ENCODE measurements at regions not wholly inside any gene's neighbourhood (a gene's known extent, or its start where the extent isn't known, plus 50 kb on each side); places are given as distances from the start of the nearest gene placed in this dataset.

DNA sequence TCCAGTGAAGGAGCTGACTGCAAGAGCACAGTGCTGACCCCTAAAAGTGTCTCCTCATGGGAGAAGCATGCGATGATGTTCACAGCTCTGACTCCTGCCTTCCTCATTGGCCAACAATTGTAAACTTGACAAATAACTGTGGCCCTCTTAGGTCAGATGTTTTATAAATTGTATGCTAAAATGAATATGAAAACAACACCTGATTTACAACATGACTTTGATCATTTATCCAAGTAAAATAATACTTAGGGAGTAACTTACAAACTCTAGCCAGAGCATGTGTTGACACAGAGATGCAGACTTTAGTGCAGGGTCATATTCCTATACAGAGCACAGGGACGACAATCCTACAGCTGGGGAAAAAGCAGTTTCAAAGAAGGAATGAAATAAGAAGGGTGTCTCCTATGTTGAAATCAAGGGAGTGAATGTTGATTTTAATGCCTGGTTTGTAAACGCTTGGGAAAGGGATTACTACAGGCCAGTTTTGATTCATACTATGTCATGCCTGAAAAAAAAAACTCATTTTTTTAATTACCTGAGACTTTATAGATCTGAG, 391.4 kb upstream of the AKR1E2 start:
- Histone ChIP-seq H3K4me3 (ENCODE audit: low read depth, low read length) (no peak overlapping the region), H3K4me1 (ENCODE audit: control insufficient read depth, insufficient read depth, low read length) (peaks cover 5% of the 10 kb centered on the region; the same call in 1 of the 2 replicates), H3K27ac (ENCODE audit: extremely low read depth, low read depth, low read length) (no peak overlapping the region), H3K36me3 (ENCODE audit: control insufficient read depth in 2 of 2, insufficient read depth in 1 of 2, low read length in 2 of 2) (no peaks in the 10 kb centered on the region), H3K9me3 (ENCODE audit: control insufficient read depth, insufficient read depth, low read depth, low read length) (no peaks in the 10 kb centered on the region)
- TF ChIP-seq ZNF266 (tag by site-specific recombination; IDR thresholded peaks at IDR 0.05; ENCODE audit: low read depth): no peak
- no peak for TF ChIP-seq ZNF48 (tag by site-specific recombination; IDR thresholded peaks at IDR 0.05)
- no peak for TF ChIP-seq ZNF529 (tag by site-specific recombination; IDR thresholded peaks at IDR 0.05; ENCODE audit: insufficient replicate concordance)
- TF ChIP-seq, protein P1, sequence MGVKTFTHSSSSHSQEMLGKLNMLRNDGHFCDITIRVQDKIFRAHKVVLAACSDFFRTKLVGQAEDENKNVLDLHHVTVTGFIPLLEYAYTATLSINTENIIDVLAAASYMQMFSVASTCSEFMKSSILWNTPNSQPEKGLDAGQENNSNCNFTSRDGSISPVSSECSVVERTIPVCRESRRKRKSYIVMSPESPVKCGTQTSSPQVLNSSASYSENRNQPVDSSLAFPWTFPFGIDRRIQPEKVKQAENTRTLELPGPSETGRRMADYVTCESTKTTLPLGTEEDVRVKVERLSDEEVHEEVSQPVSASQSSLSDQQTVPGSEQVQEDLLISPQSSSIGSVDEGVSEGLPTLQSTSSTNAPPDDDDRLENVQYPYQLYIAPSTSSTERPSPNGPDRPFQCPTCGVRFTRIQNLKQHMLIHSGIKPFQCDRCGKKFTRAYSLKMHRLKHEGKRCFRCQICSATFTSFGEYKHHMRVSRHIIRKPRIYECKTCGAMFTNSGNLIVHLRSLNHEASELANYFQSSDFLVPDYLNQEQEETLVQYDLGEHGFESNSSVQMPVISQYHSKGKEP (tag by site-specific recombination; IDR thresholded peaks at IDR 0.05): no peak
- no peak for TF ChIP-seq ZNF610 (tag by site-specific recombination; IDR thresholded peaks at IDR 0.05; ENCODE audit: borderline replicate concordance)
- no peak for TF ChIP-seq ZIC2 (tag by site-specific recombination; IDR thresholded peaks at IDR 0.05)
- no peak for TF ChIP-seq ZBTB8A (tag by site-specific recombination; IDR thresholded peaks at IDR 0.05)
- no peak for TF ChIP-seq HOXD13 (CRISPR knock-in tag; IDR thresholded peaks at IDR 0.05; ENCODE audit: borderline replicate concordance)
- TF ChIP-seq ZNF830 (tag by site-specific recombination; IDR thresholded peaks at IDR 0.05; ENCODE audit: low read depth): no peak
- no peak for TF ChIP-seq GLI4 (tag by site-specific recombination; IDR thresholded peaks at IDR 0.05)
- TF ChIP-seq ZSCAN4 (tag by site-specific recombination; IDR thresholded peaks at IDR 0.05): no peak
- no peak for TF ChIP-seq TSHZ1 (tag by site-specific recombination; IDR thresholded peaks at IDR 0.05; ENCODE audit: borderline replicate concordance)
- TF ChIP-seq ZNF391 (tag by site-specific recombination; IDR thresholded peaks at IDR 0.05; ENCODE audit: borderline replicate concordance, low read depth): no peak
- TF ChIP-seq ZNF155 (tag by site-specific recombination; IDR thresholded peaks at IDR 0.05): no peak
- CTCF ChIA-PET: no interaction called here
- POLR2A ChIA-PET: no interaction called here

GRCh38 chr10:4434105-4434504, 391.9 kb upstream of the AKR1E2 start:
- H3K4me3 ChIP-seq (ENCODE audit: low read depth, low read length): no peak overlapping the region
- peaks cover 5% of the 10 kb centered on the region; the same call in 1 of the 2 replicates for H3K4me1 ChIP-seq (ENCODE audit: control insufficient read depth, insufficient read depth, low read length)
- H3K9me3 ChIP-seq (ENCODE audit: control insufficient read depth, insufficient read depth, low read depth, low read length): no peaks in the 10 kb centered on the region
- no peak overlapping the region for H3K27ac ChIP-seq (ENCODE audit: extremely low read depth, low read depth, low read length)
- ChIA-PET CTCF (no interaction called here), POLR2A (no interaction called here)
- no peaks in the 10 kb centered on the region for H3K36me3 ChIP-seq (ENCODE audit: control insufficient read depth in 2 of 2, insufficient read depth in 1 of 2, low read length in 2 of 2)
- no peak for TF ChIP-seq ZNF777 (tag by site-specific recombination; IDR thresholded peaks at IDR 0.05; ENCODE audit: borderline replicate concordance)
- TF ChIP-seq, protein P2, sequence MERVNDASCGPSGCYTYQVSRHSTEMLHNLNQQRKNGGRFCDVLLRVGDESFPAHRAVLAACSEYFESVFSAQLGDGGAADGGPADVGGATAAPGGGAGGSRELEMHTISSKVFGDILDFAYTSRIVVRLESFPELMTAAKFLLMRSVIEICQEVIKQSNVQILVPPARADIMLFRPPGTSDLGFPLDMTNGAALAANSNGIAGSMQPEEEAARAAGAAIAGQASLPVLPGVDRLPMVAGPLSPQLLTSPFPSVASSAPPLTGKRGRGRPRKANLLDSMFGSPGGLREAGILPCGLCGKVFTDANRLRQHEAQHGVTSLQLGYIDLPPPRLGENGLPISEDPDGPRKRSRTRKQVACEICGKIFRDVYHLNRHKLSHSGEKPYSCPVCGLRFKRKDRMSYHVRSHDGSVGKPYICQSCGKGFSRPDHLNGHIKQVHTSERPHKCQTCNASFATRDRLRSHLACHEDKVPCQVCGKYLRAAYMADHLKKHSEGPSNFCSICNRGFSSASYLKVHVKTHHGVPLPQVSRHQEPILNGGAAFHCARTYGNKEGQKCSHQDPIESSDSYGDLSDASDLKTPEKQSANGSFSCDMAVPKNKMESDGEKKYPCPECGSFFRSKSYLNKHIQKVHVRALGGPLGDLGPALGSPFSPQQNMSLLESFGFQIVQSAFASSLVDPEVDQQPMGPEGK (tag by site-specific recombination; IDR thresholded peaks at IDR 0.05): no peak
- TF ChIP-seq, protein P3, sequence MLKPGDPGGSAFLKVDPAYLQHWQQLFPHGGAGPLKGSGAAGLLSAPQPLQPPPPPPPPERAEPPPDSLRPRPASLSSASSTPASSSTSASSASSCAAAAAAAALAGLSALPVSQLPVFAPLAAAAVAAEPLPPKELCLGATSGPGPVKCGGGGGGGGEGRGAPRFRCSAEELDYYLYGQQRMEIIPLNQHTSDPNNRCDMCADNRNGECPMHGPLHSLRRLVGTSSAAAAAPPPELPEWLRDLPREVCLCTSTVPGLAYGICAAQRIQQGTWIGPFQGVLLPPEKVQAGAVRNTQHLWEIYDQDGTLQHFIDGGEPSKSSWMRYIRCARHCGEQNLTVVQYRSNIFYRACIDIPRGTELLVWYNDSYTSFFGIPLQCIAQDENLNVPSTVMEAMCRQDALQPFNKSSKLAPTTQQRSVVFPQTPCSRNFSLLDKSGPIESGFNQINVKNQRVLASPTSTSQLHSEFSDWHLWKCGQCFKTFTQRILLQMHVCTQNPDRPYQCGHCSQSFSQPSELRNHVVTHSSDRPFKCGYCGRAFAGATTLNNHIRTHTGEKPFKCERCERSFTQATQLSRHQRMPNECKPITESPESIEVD (tag by site-specific recombination; IDR thresholded peaks at IDR 0.05): no peak
- TF ChIP-seq ZBTB49 (tag by site-specific recombination; IDR thresholded peaks at IDR 0.05; ENCODE audit: low read depth): no peak
- no peak for TF ChIP-seq ZBTB17 (tag by site-specific recombination; IDR thresholded peaks at IDR 0.05)
